SK-N-SH treated with all-trans-retinoic acid at 6 μM for 48 hours (cell line): ENCODE measurements at regions not wholly inside any gene's neighbourhood (a gene's known extent, or its start where the extent isn't known, plus 50 kb on each side); places are given as distances from the start of the nearest gene placed in this dataset.

Source experiments
- ESRRG ChIP-seq: fragments of 250-450 bp; sonication (Bioruptor Pico); IDR thresholded peaks from 2 replicates; pipeline ENCODE4 v1.6.1; 2021; ENCODE audit warnings: mild to moderate bottlenecking
- GLIS3 ChIP-seq: fragments of 250-450 bp; sonication (Bioruptor Pico); IDR thresholded peaks from 2 replicates; pipeline ENCODE4 v1.5.0; 2020; ENCODE audit warnings: mild to moderate bottlenecking, moderate library complexity
- PPARA ChIP-seq: fragments of 250-450 bp; sonication (Bioruptor Pico); IDR thresholded peaks from 2 replicates; pipeline ENCODE4 v1.5.0; 2020; ENCODE audit warnings: mild to moderate bottlenecking, borderline replicate concordance
- RARB ChIP-seq: fragments of 250-450 bp; sonication (Bioruptor Pico); IDR thresholded peaks from 2 replicates; pipeline ENCODE4 v1.8.0; 2021; ENCODE audit warnings: mild to moderate bottlenecking, moderate library complexity
- ZFP3 ChIP-seq: fragments of 250-450 bp; sonication (Bioruptor Pico); IDR thresholded peaks from 2 replicates; pipeline ENCODE4 v1.5.0; 2020; ENCODE audit warnings: mild to moderate bottlenecking, moderate library complexity
- ZFP30 ChIP-seq: fragments of 450-650 bp; formaldehyde crosslinking; IDR thresholded peaks from 2 replicates; pipeline ENCODE4 v1.5.0; 2022; ENCODE audit warnings: mild to moderate bottlenecking, moderate library complexity
- TF ChIP-seq, protein P1 (sequence below): fragments of 250-450 bp; sonication (Bioruptor Pico); IDR thresholded peaks from 2 replicates; pipeline ENCODE4 v1.5.0; 2020; ENCODE audit warnings: mild to moderate bottlenecking, moderate library complexity
- TF ChIP-seq, protein P2 (sequence below): fragments of 250-450 bp; sonication (Bioruptor Pico); IDR thresholded peaks from 2 replicates; pipeline ENCODE4 v1.5.1; 2020; ENCODE audit warnings: low read depth, mild to moderate bottlenecking, moderate library complexity

DNA sequence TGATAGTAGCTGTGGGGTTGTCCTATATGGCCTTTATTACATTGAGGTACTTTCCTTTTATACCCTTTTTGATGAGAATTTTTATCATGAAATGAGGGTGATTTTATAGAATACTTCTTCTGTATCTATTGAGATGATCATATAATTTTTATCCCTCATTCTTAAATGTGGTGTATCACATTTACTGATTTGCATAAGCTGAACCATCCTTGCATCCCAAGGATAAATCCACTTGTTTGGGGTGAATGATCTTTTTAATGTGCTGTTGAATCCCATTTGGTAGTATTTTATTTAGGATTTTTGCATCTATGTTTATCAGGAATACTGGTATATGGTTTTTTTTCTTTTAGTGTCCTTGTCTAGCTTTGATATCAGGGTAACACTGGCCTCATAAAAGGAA is 84.5 kb upstream of the IL6 start:
- TF ChIP-seq RARB (CRISPR knock-in tag) (no peak), ESRRG (CRISPR knock-in tag) (no peak), PPARA (CRISPR knock-in tag) (no peak), ZFP3 (CRISPR knock-in tag) (no peak), ZFP30 (CRISPR knock-in tag) (no peak), GLIS3 (no peak)
- TF ChIP-seq, protein P1, sequence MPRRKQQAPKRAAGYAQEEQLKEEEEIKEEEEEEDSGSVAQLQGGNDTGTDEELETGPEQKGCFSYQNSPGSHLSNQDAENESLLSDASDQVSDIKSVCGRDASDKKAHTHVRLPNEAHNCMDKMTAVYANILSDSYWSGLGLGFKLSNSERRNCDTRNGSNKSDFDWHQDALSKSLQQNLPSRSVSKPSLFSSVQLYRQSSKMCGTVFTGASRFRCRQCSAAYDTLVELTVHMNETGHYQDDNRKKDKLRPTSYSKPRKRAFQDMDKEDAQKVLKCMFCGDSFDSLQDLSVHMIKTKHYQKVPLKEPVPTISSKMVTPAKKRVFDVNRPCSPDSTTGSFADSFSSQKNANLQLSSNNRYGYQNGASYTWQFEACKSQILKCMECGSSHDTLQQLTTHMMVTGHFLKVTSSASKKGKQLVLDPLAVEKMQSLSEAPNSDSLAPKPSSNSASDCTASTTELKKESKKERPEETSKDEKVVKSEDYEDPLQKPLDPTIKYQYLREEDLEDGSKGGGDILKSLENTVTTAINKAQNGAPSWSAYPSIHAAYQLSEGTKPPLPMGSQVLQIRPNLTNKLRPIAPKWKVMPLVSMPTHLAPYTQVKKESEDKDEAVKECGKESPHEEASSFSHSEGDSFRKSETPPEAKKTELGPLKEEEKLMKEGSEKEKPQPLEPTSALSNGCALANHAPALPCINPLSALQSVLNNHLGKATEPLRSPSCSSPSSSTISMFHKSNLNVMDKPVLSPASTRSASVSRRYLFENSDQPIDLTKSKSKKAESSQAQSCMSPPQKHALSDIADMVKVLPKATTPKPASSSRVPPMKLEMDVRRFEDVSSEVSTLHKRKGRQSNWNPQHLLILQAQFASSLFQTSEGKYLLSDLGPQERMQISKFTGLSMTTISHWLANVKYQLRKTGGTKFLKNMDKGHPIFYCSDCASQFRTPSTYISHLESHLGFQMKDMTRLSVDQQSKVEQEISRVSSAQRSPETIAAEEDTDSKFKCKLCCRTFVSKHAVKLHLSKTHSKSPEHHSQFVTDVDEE (CRISPR knock-in tag) = no peak
- TF ChIP-seq, protein P2, sequence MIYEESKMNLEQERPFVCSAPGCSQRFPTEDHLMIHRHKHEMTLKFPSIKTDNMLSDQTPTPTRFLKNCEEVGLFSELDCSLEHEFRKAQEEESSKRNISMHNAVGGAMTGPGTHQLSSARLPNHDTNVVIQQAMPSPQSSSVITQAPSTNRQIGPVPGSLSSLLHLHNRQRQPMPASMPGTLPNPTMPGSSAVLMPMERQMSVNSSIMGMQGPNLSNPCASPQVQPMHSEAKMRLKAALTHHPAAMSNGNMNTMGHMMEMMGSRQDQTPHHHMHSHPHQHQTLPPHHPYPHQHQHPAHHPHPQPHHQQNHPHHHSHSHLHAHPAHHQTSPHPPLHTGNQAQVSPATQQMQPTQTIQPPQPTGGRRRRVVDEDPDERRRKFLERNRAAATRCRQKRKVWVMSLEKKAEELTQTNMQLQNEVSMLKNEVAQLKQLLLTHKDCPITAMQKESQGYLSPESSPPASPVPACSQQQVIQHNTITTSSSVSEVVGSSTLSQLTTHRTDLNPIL = no peak
